Panc1 (cell line): ENCODE measurements at regions not wholly inside any gene's neighbourhood (a gene's known extent, or its start where the extent isn't known, plus 50 kb on each side); places are given as distances from the start of the nearest gene placed in this dataset.

Source experiments
- ATAC-seq: fragments of 200-7000 bp; cut with Tn5 transposase; 2 replicates; pipeline ENCODE4 v1.9.1; 2020; ENCODE audit warnings: mild to moderate bottlenecking, moderate library complexity
- BruUV-seq: library from RNA; stranded (reverse); fragments of 400-500 nt; replicated peaks from 2 replicates; lab custom pipeline; 2021; lab: Mats Ljungman, UMichigan
- CTCF ChIA-PET: fragments of 300-600 bp; sonication (Branson Sonifier 250); formaldehyde crosslinking; loops from one replicate; lab custom pipeline; 2022; ENCODE audit warnings: antibody characterized with exemption; lab: Charles Lee
- POLR2A ChIA-PET: fragments of 300-600 bp; sonication (Branson Sonifier 250); formaldehyde crosslinking; loops from one replicate; lab custom pipeline; 2022; ENCODE audit warnings: antibody characterized with exemption; lab: Charles Lee
- DNase-seq: peaks from one replicate; pipeline ENCODE4 v3.0.0-alpha.2; 2010; ENCODE audit warnings: low read depth, low spot score
- H3K27ac ChIP-seq: 2 replicates; pipeline ENCODE4 v1.5.1; 2011; ENCODE audit warnings: mild to moderate bottlenecking, low read length, inconsistent platforms
- H3K27me3 ChIP-seq: fragments of 200-500 bp; sonication (Bioruptor generic); 2 replicates; pipeline ENCODE4 v1.6.0; 2014; ENCODE audit warnings: low read length, inconsistent platforms; ENCODE audit not compliant: control insufficient read depth, insufficient read depth
- H3K36me3 ChIP-seq: fragments of 200-500 bp; sonication (Bioruptor generic); 2 replicates; pipeline ENCODE4 v1.5.1; 2014; ENCODE audit warnings: inconsistent platforms, mild to moderate bottlenecking, low read length, moderate library complexity; ENCODE audit not compliant: control insufficient read depth, insufficient read depth
- H3K4me1 ChIP-seq: 2 replicates; pipeline ENCODE4 v1.5.1; 2011; ENCODE audit warnings: inconsistent platforms, mild to moderate bottlenecking, low read length, moderate library complexity; ENCODE audit not compliant: control insufficient read depth, insufficient read depth
- H3K4me3 ChIP-seq, 2 experiments: 2 replicates each; pipeline ENCODE4 v1.5.1; 2011 to 2012; ENCODE audit warnings: low read depth in 2 of 2, low read length in 2 of 2, mild to moderate bottlenecking in 2 of 2, inconsistent platforms in 1 of 2, moderate library complexity in 1 of 2
- H3K9me3 ChIP-seq: fragments of 200-500 bp; sonication (Bioruptor generic); 2 replicates; pipeline ENCODE4 v1.5.1; 2014; ENCODE audit warnings: low read depth, mild to moderate bottlenecking, inconsistent platforms, low read length, moderate library complexity; ENCODE audit not compliant: control insufficient read depth, insufficient read depth
- CTCF ChIP-seq: fragments of 450-650 bp; IDR thresholded peaks from 2 replicates; pipeline ENCODE4 v1.5.1; 2017; ENCODE audit warnings: mild to moderate bottlenecking
- POLR2AphosphoS5 ChIP-seq: IDR thresholded peaks from 2 replicates; pipeline ENCODE4 v1.6.1; 2012; ENCODE audit warnings: mild to moderate bottlenecking, low read depth, low read length, moderate library complexity
- REST ChIP-seq, 2 experiments: IDR thresholded peaks; 2 replicates each; pipeline ENCODE4 v1.6.1; 2011 to 2012; ENCODE audit warnings: low read depth in 2 of 2, control low read depth in 1 of 2, low read length in 1 of 2, mild to moderate bottlenecking in 1 of 2, moderate library complexity in 1 of 2; ENCODE audit not compliant: insufficient read depth in 1 of 2
- SIN3A ChIP-seq: IDR thresholded peaks from 2 replicates; pipeline ENCODE4 v1.6.1; 2012; ENCODE audit warnings: low read depth, mild to moderate bottlenecking, low read length, moderate library complexity, borderline replicate concordance; ENCODE audit not compliant: insufficient read depth
- TCF7L2 ChIP-seq: IDR thresholded peaks from 2 replicates; pipeline ENCODE4 v1.6.1; 2011; ENCODE audit warnings: mild to moderate bottlenecking, low read depth, low read length, inconsistent platforms
- in situ Hi-C: cut with HindIII; loops from 2 replicates; pipeline ENCODE4 v1.10.0; 2016; ENCODE audit warnings: low sequenced_read_pairs, low pct_unique_long_range_greater_than_20kb
- intact Hi-C: fragments of 100-400 bp; cut with micrococcal nuclease; formaldehyde crosslinking; loops from one replicate; pipeline ENCODE4 v1.10.0; 2022; ENCODE audit not compliant: unreplicated experiment

DNA sequence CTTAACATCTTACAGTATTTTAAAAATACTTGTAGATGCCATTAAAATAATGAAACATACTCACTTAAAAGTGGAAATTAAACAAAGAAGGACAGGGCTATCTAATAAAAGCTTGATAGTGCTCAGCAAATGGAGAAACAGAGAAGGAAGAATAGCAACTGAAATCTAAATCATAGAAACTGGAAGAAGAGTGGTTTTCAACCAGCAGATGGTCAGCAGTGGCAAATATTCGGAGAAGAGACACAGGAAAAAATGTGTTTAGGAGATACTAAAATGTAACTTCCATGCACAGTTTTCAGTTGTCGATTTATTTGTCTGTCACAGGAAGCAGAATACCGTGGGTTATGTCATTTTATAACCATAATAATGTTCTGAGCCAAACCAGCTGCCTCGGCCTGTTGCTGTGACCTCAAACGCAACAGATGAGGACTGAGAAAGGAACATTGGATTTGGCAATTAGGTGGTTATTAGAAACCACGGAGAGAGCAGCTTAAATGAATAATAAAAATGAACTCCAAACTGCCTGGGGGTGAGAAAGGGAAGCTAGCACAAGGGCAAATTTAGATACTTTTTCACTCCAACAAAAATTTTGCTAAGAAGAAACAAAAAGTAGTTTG lies 246.6 kb upstream of the KCNMB2 start:
- CTCF ChIA-PET = no interaction called here
- BruUV-seq = no TSS peak
- Histone ChIP-seq H3K27me3 (no peaks in the 10 kb centered on the region), H3K9me3 (no peaks in the 10 kb centered on the region), H3K4me3 (no peak overlapping the region), H3K36me3 (no peaks in the 10 kb centered on the region), H3K27ac (no peak overlapping the region), H3K4me1 (no peaks in the 10 kb centered on the region)
- intact Hi-C loops (no loop called here), in situ Hi-C loops (no loop called here)
- ATAC-seq (no peak), DNase-seq (no peak)
- TF ChIP-seq SIN3A = no peak
- no peak for TF ChIP-seq POLR2AphosphoS5
- no peak for TF ChIP-seq CTCF
- POLR2A ChIA-PET = no interaction called here

DNA sequence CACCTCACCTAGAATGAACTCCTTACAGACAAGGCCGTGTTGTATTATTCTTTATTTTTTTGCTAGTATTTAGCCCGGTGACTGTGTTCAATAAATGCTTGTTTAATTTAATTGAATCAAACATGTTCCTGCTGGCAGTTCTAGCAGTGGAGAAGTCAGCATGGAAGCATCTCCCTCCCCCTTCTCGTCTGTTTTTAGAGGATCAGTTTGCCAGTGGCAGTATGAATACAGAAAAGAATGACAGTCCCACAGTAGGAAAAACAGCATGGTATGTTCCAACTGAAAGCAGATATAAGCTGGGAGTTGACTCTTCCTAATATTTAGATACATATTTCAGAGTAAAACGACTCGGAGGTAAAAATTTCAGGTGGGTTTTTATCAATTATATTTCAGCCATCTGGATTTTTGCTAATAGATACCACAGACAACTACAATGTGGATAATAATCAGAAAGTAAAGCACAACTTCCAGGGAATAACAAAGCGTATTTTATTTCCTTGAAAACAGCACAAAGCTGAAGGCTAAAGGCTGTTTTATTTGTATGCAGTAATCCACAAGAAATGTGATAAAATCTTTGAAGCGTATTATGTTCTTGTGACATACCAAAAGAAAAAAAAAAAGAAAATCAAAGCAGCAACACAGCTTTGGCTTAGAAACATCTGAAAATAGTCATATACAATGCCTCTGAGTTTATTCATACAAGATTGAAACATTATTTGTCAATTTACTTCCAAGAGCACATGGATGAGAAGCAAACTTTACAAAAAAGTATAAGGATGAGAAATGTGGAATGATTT lies 244.5 kb upstream of the KCNMB2 start:
- intact Hi-C loops (no loop called here), in situ Hi-C loops (no loop called here)
- DNase-seq = no peak
- no peak overlapping the region for H3K4me3 ChIP-seq
- no peaks in the 10 kb centered on the region for H3K36me3 ChIP-seq
- no peaks in the 10 kb centered on the region for H3K9me3 ChIP-seq
- H3K27ac ChIP-seq = no peak overlapping the region
- ChIA-PET POLR2A (interaction anchor here (0.7 kb wide), 1 partner anchor 10 kb away, joined by 6 read pairs; no protein-coding TSS in a partner anchor), CTCF (no interaction called here)
- H3K4me1 ChIP-seq = no peaks in the 10 kb centered on the region
- BruUV-seq = no TSS peak
- no peak for TF ChIP-seq POLR2AphosphoS5
- no peak for TF ChIP-seq REST (IDR thresholded peaks at IDR 0.05; ENCODE audit: insufficient read depth in 1 of 2, low read depth in 2 of 2, low read length in 1 of 2)
- no peak for TF ChIP-seq SIN3A
- TF ChIP-seq TCF7L2 = no peak
- TF ChIP-seq CTCF = no peak
- ATAC-seq = no peak
- H3K27me3 ChIP-seq = no peaks in the 10 kb centered on the region
